HG03139 (cell line): ENCODE measurements at regions not wholly inside any gene's neighbourhood (a gene's known extent, or its start where the extent isn't known, plus 50 kb on each side); places are given as distances from the start of the nearest gene placed in this dataset.
"Not testable (repeated sequence)": the region's sequence is repeated elsewhere in the genome, so short reads cannot be mapped to it uniquely, and the experiment has no call there.

Source experiments
- ATAC-seq: cut with Tn5 transposase; IDR thresholded peaks from one replicate; pipeline ENCODE4 v1.9.1; 2021; ENCODE audit not compliant: unreplicated experiment

DNA sequence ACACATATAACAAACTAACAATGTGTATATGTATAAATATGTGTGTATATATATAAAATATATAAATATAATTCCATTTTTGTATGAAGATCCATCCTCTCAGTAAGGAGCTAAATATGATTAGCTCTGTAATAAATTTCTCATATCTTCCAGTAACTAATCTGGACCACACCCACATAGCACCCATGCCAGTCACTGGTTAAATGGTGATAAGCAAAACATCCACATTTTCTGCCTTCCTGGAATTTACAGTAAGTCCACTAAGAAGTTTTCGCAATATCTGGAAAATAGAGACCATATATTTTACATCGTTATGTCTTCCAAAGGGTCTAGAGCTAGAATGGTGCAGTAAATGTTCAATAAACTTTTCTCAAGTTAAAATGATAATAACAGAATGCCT lies 151.5 kb upstream of the STMND1 start:
- no peak for ATAC-seq

GRCh38 chr6:16949716-16950115 lies 152.1 kb upstream of the STMND1 start:
- ATAC-seq = no peak

DNA sequence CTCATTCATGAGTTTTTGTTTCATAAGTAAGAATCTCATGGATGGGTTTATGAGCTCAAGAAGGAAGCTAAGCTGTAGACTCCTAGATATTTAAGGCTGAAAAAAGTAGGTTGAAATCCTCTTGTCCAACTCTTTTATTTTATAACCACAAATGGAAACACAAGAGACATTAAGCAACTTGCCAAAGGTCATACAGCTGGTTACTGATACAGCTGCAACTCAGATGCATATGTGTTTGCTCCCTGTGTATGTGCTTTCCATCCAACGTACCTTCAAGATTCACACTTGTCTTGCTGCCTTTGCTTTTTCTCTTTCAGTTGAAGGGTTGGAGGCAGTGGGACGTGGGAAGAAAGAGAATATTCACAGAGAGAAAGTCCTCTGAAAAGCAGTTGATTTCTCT lies 153.5 kb upstream of the STMND1 start:
- no peak for ATAC-seq

GRCh38 chr6:16947375-16948015 lies 154.4 kb upstream of the STMND1 start:
- no peak for ATAC-seq

- no peak for ATAC-seq
Observed at GRCh38 chr6:16944596-16944995, 157.3 kb upstream of the STMND1 start.

GRCh38 chr6:16939839-16940238 lies 162.0 kb upstream of the STMND1 start:
- no peak for ATAC-seq

- ATAC-seq = no peak
Observed at GRCh38 chr6:16939351-16939750, 162.5 kb upstream of the STMND1 start.

DNA sequence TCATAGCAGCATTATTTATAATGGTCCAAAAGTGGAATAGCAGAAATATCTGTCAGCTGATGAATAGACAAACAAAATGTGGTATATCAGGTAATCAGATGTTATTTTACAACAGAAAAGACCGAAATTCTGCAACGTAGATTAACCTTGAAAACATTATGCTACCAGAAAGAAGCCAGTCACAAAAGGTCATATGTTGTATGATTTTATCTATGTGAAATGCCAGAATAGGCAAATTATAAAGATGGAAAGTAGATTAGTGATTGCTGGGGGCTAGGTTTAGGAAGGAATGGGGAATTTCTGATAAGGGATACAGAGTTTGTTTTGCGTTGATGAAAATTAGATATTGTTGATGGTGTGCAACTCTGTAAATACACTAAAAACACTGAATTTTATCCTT lies 165.0 kb upstream of the STMND1 start:
- ATAC-seq = no peak

DNA sequence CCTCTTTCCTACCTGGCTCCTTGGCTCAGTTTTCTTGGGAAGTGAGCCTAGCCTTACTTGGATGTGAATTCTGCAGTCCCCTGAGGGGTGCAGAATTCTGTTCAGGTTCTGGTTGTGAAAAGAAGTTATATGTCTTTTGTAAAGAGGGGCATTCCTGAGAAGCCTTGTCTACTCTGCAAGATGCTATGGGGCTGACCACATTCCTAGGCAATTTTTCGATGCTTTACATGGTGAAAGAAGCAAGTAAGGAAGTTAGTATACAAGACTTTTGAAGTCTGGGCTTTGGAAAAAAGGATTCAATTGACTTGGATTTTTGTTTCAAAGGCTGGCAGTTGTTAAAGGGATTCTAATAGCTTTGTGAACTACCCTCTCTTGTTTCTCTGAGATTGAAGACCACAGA lies 167.9 kb upstream of the STMND1 start:
- ATAC-seq = no peak

DNA sequence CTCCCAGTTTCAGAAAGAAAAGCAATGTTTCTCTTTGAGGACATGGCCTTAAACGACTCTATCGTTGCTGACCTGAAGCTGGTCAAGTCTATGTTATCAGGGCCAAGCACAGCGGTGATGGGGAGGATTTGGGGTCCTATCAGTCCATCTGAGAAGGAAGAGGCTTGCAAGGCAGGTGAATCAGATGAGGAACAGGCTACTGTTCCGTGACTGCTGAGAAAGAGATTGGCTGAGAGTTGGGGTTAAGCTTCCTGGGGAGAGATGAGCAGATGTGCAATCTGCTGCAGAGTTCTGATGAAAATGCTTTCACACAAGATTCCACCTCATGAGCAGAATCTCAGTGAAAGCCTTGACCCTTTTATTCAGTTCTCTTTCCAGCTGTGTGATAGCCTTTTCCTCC lies 168.3 kb upstream of the STMND1 start:
- no peak for ATAC-seq

GRCh38 chr6:16932920-16933319 lies 168.9 kb upstream of the STMND1 start:
- no peak for ATAC-seq

DNA sequence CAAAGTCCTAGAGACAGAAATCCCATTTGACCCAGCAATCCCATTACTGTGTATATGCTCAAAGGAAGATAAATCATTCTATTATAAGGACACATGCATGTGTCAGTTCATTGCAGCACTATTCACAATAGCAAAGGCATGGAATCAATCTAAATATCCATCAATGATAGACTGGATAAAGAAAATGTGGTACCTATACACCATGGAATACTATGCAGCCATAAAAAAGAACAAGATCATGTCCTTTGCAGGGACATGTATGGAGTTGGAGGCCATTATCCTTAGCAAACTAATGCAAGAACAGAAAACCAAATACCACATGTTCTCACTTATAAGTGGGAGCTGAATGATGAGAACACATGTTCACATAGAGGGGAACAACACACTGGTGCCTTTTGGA lies 169.8 kb upstream of the ATXN1 start:
- ATAC-seq = not testable (repeated sequence)

- ATAC-seq = no peak
Observed at GRCh38 chr6:16930432-16930831, 169.2 kb upstream of the ATXN1 start.

GRCh38 chr6:16929809-16930208 lies 168.5 kb upstream of the ATXN1 start:
- no peak for ATAC-seq

- no peak for ATAC-seq
Observed at GRCh38 chr6:16928387-16928786, 167.1 kb upstream of the ATXN1 start.

- no peak for ATAC-seq
Observed at GRCh38 chr6:16927205-16927604, 165.9 kb upstream of the ATXN1 start.

- no peak for ATAC-seq
Observed at GRCh38 chr6:16925461-16925860, 164.2 kb upstream of the ATXN1 start.

- no peak for ATAC-seq
Observed at GRCh38 chr6:16922282-16922681, 161.0 kb upstream of the ATXN1 start.

DNA sequence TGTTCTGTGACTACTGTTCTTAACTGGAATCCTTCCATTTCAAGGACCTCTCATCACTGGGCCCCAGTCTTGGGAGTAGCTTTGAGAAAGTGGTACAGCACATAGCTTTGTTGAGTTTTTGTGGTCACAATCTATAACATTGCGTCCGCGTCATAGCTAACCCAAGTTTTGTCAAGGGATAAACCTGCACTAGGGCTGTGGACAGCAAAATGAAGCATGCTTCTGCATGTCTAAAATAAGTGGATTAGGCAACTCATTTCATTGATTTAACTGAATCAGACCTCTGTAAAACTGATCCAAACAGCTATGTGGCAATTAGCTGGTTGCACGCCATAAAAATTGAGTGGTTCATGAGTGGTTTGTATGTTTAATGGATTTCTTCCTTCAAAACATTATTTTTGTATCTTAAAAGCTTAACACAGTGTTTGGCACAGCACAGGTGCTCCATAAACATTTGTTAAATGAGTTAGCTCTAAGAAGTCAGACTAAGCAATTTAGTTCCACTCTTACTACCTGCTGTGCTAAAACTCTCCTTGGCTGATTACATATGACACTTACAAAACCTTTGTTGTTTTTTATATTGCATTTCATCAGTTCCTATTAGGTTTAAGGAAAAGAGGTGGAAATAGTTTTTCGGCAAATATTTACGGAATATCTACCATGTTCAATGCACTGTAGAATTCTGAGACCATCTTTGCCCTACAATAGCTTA lies 160.3 kb upstream of the ATXN1 start:
- no peak for ATAC-seq

DNA sequence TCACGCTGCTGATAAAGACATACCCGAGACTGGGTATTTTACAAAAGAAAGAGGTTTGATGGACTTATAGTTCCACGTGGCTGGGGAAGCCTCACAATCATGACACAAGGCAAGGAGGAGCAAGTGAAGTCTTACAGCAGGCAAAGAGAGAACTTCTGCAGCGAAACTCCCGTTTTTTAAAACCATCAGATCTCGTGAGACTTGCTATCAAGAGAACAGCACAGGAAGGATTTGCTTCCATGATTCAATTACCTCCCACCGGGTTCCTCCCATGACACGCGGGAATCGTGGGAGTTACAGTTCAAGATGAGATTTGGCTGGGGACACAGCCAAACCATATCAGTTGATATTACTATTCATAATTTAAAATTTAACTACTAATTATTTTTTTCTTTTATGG lies 157.3 kb upstream of the ATXN1 start:
- no peak for ATAC-seq

GRCh38 chr6:16914184-16914583 lies 152.9 kb upstream of the ATXN1 start:
- no peak for ATAC-seq

GRCh38 chr6:16912756-16913155 lies 151.5 kb upstream of the ATXN1 start:
- ATAC-seq = no peak

DNA sequence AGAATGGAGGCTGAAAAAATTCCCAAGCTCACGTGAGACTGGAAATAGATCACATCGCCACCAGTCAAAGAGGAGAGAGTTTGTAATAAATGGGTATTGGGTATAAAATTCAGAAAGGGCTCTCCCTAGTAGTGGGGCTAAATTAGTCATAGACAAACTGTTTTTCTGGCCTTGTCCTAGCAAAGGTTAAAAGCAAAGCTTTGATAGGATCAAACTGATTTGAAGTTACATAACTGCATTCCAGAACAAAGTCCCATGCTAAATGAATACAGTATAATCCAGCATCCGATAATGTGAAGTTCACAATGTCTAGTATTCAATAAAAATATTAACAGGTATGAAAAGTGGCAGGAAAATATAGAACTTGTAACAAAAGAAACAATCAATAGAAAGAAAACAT lies 149.8 kb upstream of the ATXN1 start:
- ATAC-seq = no peak
